HG02884 (cell line): ENCODE measurements at regions not wholly inside any gene's neighbourhood (a gene's known extent, or its start where the extent isn't known, plus 50 kb on each side); places are given as distances from the start of the nearest gene placed in this dataset.

Experiments
- ATAC-seq: cut with Tn5 transposase; IDR thresholded peaks from one replicate; pipeline ENCODE4 v1.9.1; 2021; ENCODE audit warnings: mild to moderate bottlenecking, moderate library complexity; ENCODE audit not compliant: unreplicated experiment

DNA sequence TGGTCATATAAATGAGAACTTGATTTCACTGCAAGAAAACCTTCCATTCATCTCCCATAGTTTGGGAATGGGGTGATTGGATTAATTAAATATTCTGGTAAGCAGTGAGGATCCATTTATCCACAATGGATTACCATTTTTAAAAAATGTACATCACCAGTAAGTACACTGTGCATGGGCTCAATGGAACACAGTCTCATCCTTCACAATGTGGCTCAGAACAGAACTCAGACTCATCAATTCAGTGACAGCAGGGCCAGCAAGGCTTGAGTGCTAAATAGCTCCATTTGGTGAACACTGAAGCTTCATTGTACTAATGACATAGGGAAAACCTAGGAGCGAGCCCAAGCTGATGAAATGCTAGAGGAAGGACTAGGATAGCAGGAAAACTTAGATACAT, 223.8 kb downstream of the CMPK2 start:
- ATAC-seq: no peak

DNA sequence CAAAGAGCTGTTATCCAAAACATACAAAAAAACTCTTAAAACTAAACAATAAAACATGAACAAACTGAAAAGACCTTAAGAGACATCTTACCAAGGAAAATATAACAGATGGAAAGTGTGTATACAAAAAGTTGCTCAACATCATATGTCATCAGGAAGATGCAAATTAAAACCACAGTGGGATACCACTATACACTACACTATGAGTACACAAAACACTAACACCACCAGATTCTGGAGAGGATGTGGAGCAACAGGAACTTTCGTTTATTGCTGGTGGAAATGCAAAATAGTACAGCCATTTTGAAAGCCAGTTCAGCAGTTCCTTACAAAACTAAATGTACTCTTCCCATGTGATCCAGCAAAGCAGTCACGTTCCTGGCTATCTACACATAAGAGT, 221.4 kb downstream of the CMPK2 start:
- ATAC-seq: no peak

DNA sequence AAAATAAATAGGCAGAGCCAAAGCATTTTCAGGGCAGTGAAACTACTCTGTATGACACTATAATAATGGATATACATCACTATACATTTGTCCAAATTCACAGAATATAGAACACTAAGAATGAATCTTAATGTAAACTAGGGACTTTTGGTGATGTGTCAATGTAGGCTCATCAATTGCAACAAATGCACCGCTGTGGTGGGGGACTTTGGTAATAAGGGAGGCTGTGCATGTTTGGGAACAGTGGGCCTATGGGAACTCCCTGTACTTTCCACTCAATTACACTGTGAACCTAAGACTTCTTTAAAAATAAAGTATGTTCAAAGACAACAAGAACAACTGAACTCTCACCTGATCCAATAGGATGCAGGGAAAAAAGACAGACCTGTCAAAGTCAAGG, 220.7 kb downstream of the CMPK2 start:
- no peak for ATAC-seq

DNA sequence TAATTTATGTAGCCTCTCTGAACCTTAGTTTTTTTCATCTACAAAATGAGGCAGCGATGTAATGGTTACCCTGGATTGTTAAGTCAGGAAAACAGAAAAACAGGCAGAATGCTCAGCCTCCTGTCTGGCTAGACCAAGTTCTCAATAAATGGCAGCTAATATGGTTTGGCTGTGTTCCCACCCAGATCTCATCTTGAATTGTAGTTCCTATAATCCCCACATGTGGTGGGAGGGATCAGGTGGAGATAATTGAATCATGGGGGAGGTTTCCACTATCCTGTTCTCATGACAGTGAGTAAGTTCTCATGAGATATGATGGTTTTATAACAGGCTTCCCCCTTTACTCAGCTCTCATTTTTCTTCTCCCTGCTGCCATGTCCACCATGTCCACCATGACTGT, 220.0 kb downstream of the CMPK2 start:
- ATAC-seq: no peak

DNA sequence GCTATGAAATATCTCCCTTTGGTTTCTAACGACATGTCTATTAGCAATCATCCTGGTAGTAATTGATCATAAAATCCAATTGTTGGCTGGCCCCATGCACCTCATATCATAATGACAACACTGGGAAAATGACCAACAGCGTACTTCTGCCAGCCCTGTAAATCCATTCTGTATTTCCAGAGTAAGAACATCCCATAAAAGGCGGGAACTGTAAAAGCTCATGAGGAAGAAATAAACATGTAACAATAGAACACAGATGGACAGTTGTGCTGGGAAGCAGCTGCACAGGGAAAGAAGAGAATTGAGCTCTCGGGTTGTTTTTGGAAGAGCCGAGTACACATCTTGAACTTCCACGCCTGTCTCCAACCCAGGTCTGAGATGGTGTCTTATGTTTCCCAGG, 218.7 kb downstream of the CMPK2 start:
- ATAC-seq: no peak

DNA sequence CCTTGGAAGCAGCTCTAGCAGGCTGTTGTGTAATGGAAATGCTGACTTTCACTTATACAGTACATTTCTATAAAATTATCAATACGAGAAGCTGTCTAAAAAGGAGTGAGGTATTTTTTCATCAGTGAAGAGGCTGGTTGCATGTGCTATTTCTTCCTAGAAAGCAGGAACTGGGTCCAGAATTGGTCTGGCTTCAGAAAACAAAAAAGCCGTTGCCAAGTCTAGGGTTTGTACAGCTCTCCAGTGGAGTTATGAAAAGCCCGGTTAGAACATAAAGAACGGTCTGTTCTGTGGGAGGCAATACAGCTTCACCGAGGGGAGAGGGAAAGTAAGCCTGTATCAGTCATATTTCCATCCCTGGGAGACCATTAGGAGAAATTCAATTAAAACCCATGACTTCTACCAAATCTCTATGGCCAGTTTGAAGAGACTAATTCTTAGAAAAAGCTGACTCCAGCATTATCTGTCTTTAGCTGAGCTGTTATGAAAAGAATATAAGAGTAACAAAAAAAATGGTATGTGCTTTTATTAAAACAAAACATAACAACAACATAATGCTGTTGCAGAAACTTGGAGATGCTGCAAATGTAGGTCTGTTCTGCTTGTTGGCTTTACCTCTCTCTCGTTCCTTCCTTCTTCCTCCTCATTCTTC, 217.0 kb downstream of the CMPK2 start:
- ATAC-seq: no peak

DNA sequence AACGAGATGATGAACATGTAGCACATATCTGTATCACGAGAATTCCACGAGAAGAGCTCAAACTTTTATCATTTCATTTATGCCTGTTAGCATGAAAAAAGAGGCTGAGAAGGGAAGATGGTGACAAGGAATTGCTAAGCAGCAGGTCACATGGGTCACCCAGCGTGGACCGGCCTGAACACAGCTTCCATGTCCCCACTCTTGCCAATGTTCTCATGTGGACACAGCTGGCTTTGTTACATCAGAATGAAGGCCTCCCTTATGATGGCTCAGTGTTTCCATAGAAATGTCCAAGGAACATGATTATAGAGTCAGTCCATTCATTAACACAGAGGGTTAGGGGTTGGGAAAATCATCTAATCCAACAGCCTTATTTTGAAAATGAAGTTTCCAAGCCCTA, 215.4 kb downstream of the CMPK2 start:
- ATAC-seq: no peak

DNA sequence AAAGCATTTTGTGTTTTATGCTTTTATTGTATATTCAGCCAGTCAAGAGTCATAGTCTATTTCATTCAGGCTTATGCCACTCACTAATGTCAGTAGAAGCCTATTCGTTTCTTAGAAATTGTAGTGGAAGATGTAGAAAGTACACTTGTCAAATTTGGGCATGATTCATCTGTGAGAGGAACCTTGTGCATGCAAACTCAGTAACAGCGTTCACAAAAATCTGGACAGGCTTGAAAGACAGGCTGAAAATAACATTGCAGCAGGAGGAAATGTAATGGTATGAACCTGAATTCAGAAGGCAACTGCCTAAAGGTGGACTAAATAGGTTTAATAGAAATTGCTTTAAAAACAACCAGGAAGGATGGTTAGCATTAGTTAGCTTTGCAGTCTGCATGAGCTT, 213.5 kb downstream of the CMPK2 start:
- ATAC-seq: no peak

DNA sequence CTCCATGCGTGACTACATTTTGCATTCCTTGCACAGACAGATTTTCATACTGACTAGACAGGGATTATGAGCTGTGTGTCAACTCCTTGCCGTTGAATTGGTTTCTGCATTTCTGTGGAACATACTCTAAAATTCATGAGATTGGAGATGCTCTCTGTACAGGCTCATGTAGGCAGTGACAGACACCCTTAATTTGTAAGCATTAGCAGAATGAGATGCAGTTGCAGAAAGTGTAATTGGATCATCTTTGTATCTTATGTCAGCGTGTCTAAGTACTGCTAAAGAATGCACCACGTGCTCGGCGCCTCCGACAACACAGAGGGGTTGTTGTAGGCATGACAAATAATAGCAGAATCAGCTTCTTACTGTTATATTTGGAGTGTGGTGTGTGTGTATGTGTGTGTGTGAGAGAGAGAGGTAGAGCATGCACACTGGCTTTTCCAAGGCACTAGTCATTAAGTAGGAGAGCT, 212.4 kb downstream of the CMPK2 start:
- ATAC-seq: no peak

DNA sequence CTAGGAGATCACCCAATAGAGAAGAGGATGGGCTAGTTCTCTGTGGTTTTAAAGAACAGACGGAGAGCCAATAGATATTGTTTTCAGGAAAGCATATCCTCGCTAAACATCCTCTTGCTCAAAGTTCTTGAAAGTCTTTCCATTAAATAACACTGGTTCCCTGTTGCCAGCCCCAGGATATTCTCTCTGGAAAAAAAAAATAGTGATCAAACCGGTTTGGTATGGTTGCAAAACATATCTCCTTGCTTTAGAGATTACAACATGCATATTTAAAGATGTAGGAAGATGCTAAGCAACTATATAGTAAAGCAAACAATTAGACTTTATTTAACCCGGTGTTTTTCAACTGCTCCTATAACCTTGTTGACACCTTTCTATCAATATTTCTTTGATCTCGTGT, 211.4 kb downstream of the CMPK2 start:
- no peak for ATAC-seq

DNA sequence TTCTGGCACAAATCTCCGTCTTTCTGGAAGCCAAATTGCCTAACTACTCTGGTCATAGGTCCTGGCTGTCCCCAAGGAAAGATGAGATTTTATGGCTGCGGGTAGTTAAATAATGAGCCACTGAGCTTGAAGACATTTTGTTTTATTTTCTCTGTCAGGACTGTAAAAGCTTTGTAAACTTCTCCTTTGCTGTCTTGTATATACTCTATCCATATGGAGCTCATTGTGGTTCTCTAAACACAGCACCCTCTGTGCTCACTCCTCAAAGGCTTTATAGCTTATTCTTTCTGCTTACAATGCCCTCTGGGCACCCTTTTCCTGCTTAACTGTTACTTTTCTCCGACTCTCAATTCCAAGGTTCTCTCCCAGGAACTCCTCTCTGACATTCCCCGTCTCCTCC, 209.1 kb downstream of the CMPK2 start:
- ATAC-seq: no peak

DNA sequence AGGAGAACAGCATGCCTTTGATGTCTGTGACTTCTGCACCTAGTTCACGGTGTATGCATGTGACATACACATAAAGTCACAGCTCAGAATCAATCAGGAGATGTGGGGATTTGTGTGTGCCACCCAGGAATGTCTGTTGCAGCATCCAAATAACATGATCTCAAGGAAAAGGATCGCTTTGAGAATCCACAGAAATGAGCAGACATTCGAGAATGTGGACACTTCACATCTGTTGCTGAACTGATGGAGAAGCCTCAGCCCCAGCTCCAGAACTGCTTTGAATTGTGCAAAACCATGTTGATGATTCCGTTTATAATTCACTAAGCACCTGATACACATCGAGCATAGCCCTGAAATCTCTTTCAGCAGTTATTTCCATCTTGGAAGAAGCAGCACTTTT, 208.6 kb downstream of the CMPK2 start:
- no peak for ATAC-seq

DNA sequence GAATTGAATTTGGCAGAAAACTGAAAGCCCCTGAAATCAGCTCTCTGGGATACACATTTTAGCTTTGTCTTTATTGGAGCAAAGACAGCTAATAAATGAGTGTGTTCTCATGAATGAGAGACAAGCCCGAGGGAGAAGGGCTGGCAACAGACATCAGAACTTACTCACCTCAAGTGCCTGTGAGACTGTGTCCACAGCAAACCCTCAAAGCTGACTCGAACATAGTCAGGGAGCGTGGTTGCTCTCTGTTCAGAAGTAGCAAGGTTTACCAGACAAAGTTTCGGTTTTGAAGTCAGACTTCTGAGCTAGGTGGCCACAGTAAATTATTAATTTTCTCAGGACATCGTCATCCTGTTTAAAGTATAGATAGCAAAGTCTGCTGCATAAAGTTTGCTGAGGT, 207.9 kb downstream of the CMPK2 start:
- no peak for ATAC-seq

DNA sequence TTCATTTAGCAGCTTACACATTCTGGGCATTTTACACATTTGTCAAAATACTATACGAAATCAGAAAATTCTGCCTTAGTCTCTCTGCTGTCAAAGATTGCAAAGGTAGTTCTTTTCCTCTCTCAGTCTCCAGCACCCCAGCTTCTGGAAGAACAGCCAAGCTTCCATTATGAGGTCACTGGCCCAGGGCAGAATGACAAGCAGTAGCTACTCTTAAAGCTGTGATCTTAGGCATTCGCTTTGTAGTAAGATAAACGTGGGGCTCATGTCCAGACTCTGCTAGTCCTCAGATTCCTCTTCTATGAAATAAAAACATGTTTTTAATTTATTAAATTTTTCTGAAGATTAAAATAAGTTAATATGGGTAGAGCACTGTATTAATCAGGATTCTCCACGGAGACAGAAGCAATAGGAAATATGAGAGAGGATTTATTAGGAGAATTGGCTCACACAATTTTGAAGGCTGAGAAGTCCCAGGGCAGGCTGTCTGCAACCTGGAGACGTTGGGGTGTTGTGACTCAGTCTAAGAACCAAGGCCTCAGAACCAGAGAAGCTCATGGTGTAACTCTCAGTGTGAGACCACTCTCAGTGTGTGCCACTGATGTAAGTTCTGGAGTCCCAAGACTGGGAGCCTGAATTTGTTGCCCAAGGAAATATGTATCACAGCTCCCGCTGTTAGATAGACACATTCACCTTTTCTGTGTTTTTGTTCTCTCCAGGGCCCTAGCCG, 201.2 kb downstream of the CMPK2 start:
- no peak for ATAC-seq

DNA sequence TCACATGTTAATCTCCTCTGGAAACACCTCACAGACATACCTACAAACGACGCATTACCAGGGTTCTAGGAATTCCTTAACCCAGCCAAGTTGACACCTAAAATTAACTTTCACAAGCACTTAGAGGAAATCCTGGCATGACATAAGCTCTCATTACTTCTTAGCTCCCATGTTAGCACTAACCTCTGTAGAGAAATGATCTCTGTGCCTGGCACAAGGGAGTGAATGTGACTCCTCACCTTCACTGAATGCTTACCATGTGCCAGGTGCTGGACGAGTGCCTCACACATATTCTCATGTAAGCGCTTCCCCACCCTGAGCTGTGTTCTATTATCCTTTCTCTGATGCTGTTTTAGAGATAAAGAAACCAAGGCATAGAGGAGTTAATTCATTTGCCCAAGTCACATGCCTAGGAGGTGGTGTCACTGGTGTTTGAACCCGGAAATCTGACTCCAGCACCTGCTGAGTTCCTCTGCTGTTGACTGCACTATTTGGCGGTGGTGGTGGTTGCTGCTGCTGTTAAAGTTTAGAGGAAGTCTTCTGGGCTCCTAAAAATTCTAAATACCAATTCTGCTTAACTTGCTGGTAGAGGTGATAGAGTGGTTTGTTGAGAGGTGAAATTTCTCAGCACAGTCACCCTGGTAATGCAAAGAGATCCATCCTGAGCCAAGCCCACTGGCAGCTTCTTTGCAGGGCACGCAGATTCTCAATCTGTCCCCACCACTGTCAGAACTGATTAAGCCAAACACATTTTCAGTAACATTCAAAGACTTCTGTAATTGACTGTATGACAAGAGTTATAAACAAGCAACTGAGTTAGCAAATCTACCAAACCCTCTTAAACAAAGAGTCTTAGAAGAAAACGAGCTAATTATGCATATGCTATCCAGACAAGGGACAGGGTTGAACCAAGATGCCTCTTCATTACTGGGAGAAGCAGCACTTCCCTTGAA, 200.3 kb downstream of the CMPK2 start:
- no peak for ATAC-seq

DNA sequence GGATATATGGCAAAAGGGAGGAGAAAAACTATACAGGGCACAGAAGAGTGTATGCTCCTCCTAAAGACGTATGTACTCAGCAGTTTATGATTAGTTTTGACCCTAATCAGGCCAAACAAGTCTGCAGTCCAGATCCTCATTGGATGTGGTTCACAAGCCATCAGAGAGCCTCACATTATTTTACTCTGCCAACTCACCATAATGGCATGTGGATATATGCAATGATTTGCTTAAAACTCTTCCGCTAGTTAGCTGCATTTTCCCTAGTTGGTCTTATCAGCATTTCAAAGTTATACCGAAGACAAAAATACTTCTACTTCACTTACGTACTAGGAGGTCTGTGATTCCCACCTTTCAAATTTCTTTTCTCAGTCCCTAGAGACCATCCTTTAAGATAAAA, 198.4 kb downstream of the CMPK2 start:
- ATAC-seq: no peak

DNA sequence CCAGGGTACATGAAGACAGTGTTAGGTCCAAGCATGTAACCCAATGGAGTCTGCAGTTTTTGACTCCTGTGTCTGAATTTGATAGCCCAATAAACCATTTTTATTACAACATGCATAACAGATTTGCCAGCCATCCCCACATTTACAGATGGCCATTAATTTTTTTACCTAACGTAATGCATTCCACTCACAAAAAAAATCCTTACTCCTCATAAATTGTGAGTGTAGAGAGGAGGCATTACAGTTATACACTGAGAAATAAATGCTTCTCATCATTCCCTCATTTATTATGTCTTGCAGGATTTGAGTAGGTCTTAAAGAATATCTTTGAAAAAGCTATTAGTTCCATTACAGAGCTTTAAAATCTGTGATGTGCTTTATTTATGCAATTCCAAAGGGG, 193.8 kb downstream of the CMPK2 start:
- ATAC-seq: no peak

DNA sequence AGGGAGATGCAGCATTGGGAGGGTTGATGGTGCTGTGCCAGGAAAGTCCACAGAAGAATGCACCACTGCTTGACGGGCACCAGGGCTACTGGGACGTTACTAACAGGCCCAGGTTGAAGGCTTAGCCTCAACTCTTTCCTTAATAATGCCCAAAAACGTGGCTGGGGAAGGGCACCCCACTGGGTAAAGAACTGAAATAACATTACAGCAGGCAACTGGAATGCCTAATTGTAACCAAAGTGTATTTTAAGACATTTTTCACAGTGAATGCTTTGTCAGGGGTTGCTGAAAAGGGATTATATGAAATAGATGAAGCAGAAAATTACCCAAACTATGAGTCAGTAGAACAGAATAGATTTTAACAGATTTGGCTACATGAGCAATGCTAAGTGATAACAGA, 191.3 kb downstream of the CMPK2 start:
- no peak for ATAC-seq

DNA sequence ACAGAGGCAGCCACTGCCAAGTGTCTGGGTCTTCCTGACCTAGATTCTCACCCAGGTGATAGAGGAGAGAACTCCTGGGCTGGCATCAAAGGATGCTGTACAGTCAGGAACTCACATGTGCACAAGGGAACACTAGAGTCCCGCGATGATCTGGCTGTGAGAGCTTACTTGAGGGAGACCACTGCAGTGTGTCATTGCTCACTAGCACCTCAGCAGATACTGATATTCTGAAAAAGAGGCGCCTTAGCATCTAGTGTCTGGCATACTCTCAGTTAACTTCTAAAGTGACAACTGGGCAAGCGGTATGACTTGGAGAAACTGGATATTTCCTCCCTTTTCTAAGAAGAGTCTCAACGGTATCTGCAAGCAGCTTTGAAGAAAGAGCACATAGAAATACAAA, 189.9 kb downstream of the CMPK2 start:
- no peak for ATAC-seq

DNA sequence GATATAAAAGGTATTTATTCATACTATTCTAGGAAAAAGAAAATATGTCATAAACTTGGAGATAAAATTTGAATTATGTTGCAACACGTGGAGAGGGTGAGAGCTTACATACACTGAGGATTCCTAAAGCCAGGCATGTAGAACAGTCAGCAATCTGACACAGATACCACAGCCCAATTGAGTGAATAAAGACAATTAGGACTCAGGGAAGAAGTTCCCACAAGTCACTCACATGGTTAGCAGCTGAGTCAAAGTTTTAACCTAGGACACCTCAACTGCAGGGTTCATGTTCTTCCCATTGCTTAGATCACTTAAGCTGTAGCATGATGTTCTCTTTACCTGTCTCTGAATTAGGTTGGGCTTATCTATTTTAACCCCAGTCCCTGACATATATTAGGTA, 189.5 kb downstream of the CMPK2 start:
- ATAC-seq: no peak

DNA sequence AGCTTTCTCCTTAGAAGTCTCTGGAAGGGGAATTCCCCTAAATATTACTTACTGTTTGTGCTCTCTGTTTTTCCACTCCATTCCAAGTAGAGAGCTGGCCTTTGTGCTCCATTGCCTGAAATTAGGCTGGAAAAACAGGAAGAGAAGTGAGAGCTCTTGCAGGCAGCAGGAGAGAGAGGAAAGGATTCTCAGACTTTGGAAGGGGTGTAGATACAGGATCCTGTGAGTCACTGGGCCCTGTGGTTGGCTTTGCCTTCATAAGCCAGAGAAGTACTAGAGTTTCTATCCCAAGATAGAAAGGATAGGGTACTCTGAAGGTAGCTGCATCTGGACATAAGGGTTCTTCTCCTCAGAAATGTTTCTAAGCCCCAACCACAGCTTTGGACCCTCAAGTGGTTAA, 188.9 kb downstream of the CMPK2 start:
- ATAC-seq: no peak

DNA sequence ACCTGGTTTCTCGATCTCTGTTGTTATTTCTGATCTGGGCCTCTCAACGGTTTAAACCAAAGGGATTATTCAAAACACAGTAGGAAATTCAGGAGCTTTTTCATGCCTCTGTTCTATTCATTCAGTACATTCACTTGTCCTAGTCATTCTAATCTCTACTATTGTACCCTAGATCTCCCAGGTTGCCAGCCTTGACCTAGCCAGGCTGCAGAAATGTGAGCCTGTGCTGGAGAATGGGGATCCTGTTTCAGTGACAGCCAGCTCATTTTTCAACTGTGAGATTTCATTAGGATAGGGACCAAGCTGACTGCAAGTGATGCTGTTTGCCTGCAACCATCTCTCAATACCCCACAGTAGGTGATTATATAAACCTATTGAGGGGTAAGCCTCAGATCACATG, 186.2 kb downstream of the CMPK2 start:
- no peak for ATAC-seq
